GM21447 (cell line): ENCODE measurements at regions not wholly inside any gene's neighbourhood (a gene's known extent, or its start where the extent isn't known, plus 50 kb on each side); places are given as distances from the start of the nearest gene placed in this dataset.

Experiments
- ATAC-seq: cut with Tn5 transposase; IDR thresholded peaks from one replicate; pipeline ENCODE4 v1.9.1; 2021; ENCODE audit not compliant: unreplicated experiment

GRCh38 chr4:148776941-148777340 lies 334.7 kb upstream of the NR3C2 start:
- no peak for ATAC-seq

GRCh38 chr4:148774134-148774533 lies 331.9 kb upstream of the NR3C2 start:
- no peak for ATAC-seq

DNA sequence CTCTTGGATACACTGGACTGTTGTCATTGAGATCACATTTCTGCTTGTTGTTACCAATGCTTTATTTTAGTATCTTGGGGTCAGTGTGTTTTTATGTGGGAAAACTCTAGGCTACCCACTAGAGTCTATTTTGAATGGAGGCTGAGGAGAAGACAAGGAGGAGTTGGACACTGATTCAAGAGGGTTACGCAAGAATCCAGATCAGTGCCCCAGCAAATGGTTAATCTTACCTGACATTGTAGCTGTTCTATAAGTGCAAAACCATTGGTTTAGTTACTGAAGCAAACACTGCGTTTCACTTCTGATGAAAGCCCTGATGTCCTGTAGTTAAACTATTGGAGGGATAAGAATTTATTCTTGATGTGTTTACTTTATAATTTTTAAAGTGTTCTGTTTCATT lies 331.1 kb upstream of the NR3C2 start:
- no peak for ATAC-seq

DNA sequence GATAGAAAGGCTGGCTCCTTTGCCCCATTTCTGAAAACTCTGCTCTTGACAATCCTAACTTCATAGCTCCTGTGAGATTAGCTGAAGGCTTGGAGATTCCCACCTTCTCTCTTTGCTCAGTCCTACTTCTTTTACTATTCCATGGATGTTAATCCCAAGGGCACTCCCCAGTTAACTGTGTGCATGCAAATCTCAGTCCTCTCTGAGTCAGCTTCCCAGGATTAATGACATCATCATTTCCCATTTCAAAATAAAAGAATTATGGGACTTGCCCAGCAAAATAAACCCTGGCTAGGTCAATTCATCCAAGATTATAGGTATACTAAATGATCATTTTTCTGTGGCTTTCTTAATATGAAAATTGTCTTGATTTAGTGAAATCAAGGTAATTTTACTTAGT lies 328.6 kb upstream of the NR3C2 start:
- no peak for ATAC-seq

DNA sequence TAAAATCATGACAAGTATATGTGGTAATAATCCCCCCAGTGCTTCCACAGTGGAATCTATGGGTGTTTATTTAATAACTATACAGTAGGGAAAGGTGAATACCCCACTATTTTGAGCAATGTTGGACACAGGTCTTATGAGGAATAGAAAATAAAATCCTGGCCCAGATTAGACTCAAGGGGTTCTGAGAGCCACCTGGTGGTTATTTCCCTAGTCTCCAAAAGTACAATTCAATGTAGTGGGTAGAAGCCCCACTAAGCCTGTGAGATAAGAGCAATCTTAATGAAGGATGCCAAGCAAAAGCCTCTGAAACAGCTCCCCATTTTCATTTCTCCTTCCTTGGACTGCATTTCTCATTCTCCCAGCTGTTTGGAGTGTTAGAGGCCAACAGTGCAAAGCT lies 328.2 kb upstream of the NR3C2 start:
- ATAC-seq = no peak

- ATAC-seq = no peak
Observed at GRCh38 chr4:148764720-148765119, 322.5 kb upstream of the NR3C2 start.

- ATAC-seq = no peak
Observed at GRCh38 chr4:148757171-148757570, 315.0 kb upstream of the NR3C2 start.

GRCh38 chr4:148749403-148749802 lies 307.2 kb upstream of the NR3C2 start:
- no peak for ATAC-seq

GRCh38 chr4:148747721-148748268 lies 305.6 kb upstream of the NR3C2 start:
- no peak for ATAC-seq

DNA sequence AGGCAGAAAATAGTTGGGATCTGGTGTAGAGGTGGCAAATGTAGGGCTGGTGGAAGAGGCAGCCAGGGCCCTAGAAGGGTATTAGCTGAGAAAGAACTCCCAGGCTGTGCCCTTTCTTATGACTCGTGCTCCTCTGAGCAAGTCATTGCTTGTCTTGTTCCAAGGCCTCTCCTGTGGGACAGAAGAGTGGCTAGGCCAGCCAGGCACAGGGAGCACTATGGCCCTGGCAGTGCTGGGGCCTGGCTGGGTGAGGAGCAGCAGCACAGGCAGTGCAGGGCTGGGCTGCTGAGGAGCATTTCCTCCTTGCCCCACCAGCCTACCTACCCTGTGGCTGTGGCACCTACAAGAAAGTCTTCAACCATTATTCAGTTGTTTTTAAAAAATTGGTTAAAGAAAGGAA lies 298.5 kb upstream of the NR3C2 start:
- no peak for ATAC-seq

GRCh38 chr4:148737061-148737770 lies 295.0 kb upstream of the NR3C2 start:
- ATAC-seq = no peak

DNA sequence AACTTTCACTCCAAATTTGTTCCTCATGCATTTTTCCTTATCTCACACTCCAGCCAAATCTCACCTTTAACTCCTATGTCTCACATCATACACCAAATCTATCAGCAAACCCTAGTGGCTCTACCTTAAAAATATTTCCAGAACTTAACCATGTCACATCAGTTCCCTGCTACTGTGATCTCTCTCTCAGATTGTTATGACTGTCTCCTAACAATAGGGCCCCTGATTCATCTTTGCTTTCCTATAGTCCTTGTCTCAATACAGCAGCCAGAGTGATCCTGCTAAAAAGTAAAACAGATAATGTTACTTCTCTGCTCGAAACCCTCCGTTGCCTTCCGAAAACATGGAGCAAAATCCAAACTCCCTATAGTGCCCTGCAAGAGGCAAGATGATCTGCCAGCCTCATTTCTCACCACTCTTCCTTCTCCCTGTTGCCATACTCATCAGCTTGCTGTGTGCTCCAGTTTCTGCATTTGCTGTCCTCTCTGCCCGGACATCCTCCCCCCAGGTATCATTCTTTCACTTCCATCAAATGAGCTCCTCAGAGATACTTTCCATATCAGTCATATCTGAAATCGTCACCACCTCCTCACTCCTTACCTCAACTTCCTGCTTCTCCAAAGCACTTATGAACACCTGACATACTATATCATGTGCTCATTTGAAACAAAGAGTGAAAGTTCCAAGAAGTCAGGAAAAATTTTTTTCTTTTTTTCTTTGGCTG lies 293.4 kb upstream of the NR3C2 start:
- ATAC-seq = no peak

- ATAC-seq = no peak
Observed at GRCh38 chr4:148730766-148731165, 288.6 kb upstream of the NR3C2 start.

- ATAC-seq = no peak
Observed at GRCh38 chr4:148730082-148730640, 287.9 kb upstream of the NR3C2 start.

DNA sequence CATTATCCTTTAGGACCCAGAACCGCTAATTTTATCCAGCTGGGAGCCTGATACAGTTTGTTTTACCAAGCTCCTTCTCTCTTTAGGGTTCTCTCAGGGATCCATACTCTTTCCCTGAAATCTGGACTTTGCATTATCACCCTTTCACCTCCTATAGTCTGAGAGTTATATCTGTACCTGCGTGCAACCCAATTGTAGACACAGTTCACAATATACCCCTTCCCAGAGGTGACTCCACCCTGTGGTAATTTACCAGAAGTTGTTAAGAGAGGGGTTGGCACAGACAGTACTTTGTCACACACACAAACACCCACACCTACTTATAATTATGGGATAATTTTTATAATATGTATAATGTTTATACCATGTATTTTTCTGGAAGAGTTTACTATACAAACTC lies 275.8 kb upstream of the NR3C2 start:
- ATAC-seq = no peak

DNA sequence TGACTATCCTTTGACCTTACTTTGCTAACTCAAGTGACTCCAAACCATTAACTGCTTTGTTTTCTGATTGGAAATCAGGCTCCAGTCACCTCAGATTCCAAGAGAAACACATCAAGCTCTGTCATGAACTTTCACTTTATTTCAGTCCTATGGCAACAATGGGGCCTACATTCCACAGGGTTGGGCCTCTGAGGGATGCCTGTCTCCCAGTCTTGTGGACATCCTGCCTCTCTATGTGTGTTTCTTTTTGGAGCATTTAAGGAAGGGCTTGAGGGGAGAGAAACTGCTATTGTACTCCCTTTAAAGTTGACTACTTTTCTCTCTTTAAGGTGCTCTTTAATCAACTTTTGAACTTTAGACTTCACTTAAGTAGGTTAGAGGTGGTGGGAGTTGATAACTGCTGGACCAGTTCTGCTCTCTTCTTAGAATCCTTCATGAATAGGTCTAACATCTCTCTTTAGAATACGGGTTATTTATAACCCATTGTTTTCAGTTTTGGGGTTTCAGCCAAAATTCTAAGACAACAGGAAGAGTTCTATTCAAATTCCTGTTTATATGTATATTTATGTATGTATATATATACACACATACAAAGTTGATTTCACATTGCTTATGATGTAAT lies 274.3 kb upstream of the NR3C2 start:
- no peak for ATAC-seq

- ATAC-seq = no peak
Observed at GRCh38 chr4:148704291-148704690, 262.1 kb upstream of the NR3C2 start.

- no peak for ATAC-seq
Observed at GRCh38 chr4:148694702-148695101, 252.5 kb upstream of the NR3C2 start.

DNA sequence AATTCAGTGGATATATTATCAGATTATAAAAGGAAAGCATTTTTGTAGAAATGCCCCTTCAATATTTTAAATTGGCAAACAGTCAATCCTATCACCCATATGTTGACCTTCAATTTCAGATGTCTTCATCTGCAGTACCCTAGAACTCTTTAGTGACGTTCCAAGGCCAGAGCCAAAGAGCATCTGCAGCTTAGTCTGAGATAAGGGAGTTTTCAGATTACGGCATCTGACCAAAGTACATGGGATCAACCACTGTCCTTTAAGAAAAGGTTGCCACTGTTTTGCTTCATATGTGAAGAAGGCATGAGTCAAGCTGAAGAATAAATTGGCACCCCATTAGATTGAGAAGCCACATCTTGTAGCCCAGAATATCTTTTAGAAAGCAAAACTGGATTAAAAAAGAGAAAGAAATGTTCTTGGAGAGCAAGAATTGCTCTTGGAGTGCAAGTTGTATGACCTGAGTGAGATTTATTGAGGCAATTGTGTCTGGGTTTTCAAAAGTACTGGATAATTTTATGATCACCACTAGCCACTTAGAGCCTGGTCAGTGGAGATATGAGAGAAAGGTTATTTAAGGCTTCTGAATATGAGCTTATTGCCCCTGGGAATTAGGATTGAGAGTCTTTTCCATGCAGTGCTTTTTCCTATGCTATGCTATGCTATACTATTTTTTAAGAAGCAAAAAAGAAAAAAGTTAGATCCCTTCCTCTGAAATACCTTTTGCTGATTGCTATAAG lies 251.9 kb upstream of the NR3C2 start:
- no peak for ATAC-seq

GRCh38 chr4:148692242-148692641 lies 250.0 kb upstream of the NR3C2 start:
- no peak for ATAC-seq

- no peak for ATAC-seq
Observed at GRCh38 chr4:148686449-148686848, 244.2 kb upstream of the NR3C2 start.
